Uterus (tissue), 3 donors: ENCODE measurements at regions not wholly inside any gene's neighbourhood (a gene's known extent, or its start where the extent isn't known, plus 50 kb on each side); places are given as distances from the start of the nearest gene placed in this dataset.

Experiments
- DNase-seq, 2 donors: peaks; one replicate each; pipeline ENCODE4 v3.0.0-alpha.2; 2019 to 2020
- H3K27ac ChIP-seq, 2 donors: fragments of 200-600 bp; sonication (generic); 1 replicate in 1 of 2; 2 replicates in 1 of 2; pipeline ENCODE4 v1.5.1; 2016 to 2018
- H3K27me3 ChIP-seq, 2 donors: fragments of 200-600 bp; sonication (generic); one replicate each; pipeline ENCODE4 v1.5.1; 2018 to 2019; ENCODE audit warnings: control low read depth in 1 of 2
- H3K36me3 ChIP-seq, 2 donors: fragments of 200-600 bp; sonication (generic); one replicate each; pipeline ENCODE4 v1.5.1; 2019; ENCODE audit warnings: control low read depth in 1 of 2
- H3K4me1 ChIP-seq, 2 donors: fragments of 200-600 bp; sonication (generic); one replicate each; pipeline ENCODE4 v1.5.1; 2018 to 2019; ENCODE audit warnings: control low read depth in 1 of 2
- H3K4me3 ChIP-seq, 2 donors: fragments of 200-600 bp; sonication (generic); 1 replicate in 1 of 2; 2 replicates in 1 of 2; pipeline ENCODE4 v1.5.1; 2018 to 2019; ENCODE audit warnings: mild to moderate bottlenecking in 1 of 2
- H3K9me3 ChIP-seq, 2 donors: fragments of 200-600 bp; sonication (generic); one replicate each; pipeline ENCODE4 v1.5.1; 2019; ENCODE audit warnings: control low read depth in 1 of 2
- CTCF ChIP-seq, 4 experiments: fragments of 200-600 bp in 2 of 4; fragments of 450-650 bp in 2 of 4; sonication (generic) in 2 of 4; IDR thresholded peaks; one replicate each; pipeline ENCODE4 v1.5.1; 2016 to 2019; ENCODE audit warnings: antibody characterized with exemption in 4 of 4, mild to moderate bottlenecking in 2 of 4, moderate library complexity in 1 of 4
- POLR2A ChIP-seq, 2 donors: fragments of 450-650 bp; IDR thresholded peaks; one replicate each; pipeline ENCODE4 v1.6.1; 2016; ENCODE audit warnings: antibody characterized with exemption in 2 of 2, mild to moderate bottlenecking in 1 of 2, moderate library complexity in 1 of 2
- intact Hi-C: fragments of 100-400 bp; cut with DNase I; formaldehyde crosslinking; loops from one replicate; pipeline ENCODE4 v1.15.1; 2023; ENCODE audit warnings: low total_unique reads
- donor health status: DM: yes; HTN: yes; CAD: no.

- DNase-seq, result no peak
- Histone ChIP-seq H3K36me3 (no peaks in the 10 kb centered on the region), H3K4me3 (no peak overlapping the region), H3K4me1 (no peaks in the 10 kb centered on the region), H3K27ac (no peak overlapping the region), H3K9me3 (no peaks in the 10 kb centered on the region), H3K27me3 (no peaks in the 10 kb centered on the region)
- intact Hi-C loops, result no loop called here
- TF ChIP-seq CTCF (IDR thresholded peaks at IDR 0.05) (no peak), POLR2A (IDR thresholded peaks at IDR 0.05) (no peak)
Observed at GRCh38 chr12:44929236-44929885, 53.2 kb upstream of the NELL2 start.
